GM12892 (cell line): ENCODE measurements at regions not wholly inside any gene's neighbourhood (a gene's known extent, or its start where the extent isn't known, plus 50 kb on each side); places are given as distances from the start of the nearest gene placed in this dataset.

Experiments used
- POLR2A ChIP-seq: IDR thresholded peaks from 2 replicates; pipeline ENCODE4 v1.6.1; 2011; ENCODE audit warnings: low read depth, low read length, control low read depth
- POLR2AphosphoS5 ChIP-seq: IDR thresholded peaks from 2 replicates; pipeline ENCODE4 v1.6.1; 2011; ENCODE audit warnings: low read depth, low read length, control low read depth
- TAF1 ChIP-seq: IDR thresholded peaks from 2 replicates; pipeline ENCODE4 v1.6.1; 2011; ENCODE audit warnings: low read depth, mild to moderate bottlenecking, control low read depth, low read length, borderline replicate concordance

GRCh38 chr1:199549421-199549820, 478.1 kb upstream of the NR5A2 start:
- no peak for TF ChIP-seq POLR2A
- no peak for TF ChIP-seq POLR2AphosphoS5
- no peak for TF ChIP-seq TAF1
